ENCODE measurements at regions not wholly inside any gene's neighbourhood (a gene's known extent, or its start where the extent isn't known, plus 50 kb on each side); places are given as distances from the start of the nearest gene placed in this dataset.

DNA sequence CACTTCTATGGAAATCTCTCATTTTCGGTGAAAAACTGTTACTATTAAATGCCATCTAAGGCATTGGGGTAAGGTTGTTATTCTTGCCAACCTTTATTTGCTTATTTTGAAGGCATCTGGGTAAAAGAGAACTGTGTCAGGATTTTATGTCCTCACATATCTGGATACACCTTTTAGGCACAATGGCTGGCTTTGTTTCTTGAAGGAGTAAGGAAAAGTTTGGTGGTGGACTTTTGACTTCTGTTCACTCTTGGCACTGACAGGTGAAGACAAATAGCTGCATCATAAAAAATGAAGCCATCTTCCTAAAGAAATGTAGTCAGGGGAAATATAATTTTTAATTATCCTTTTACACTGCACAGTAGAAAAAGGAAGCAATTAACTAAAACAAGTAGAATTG is 310.0 kb downstream of the CNTN3 start:
- TF ChIP-seq, protein P1, sequence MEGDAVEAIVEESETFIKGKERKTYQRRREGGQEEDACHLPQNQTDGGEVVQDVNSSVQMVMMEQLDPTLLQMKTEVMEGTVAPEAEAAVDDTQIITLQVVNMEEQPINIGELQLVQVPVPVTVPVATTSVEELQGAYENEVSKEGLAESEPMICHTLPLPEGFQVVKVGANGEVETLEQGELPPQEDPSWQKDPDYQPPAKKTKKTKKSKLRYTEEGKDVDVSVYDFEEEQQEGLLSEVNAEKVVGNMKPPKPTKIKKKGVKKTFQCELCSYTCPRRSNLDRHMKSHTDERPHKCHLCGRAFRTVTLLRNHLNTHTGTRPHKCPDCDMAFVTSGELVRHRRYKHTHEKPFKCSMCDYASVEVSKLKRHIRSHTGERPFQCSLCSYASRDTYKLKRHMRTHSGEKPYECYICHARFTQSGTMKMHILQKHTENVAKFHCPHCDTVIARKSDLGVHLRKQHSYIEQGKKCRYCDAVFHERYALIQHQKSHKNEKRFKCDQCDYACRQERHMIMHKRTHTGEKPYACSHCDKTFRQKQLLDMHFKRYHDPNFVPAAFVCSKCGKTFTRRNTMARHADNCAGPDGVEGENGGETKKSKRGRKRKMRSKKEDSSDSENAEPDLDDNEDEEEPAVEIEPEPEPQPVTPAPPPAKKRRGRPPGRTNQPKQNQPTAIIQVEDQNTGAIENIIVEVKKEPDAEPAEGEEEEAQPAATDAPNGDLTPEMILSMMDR (IDR thresholded peaks at IDR 0.05; ENCODE audit: low read depth, low read length), result no peak

DNA sequence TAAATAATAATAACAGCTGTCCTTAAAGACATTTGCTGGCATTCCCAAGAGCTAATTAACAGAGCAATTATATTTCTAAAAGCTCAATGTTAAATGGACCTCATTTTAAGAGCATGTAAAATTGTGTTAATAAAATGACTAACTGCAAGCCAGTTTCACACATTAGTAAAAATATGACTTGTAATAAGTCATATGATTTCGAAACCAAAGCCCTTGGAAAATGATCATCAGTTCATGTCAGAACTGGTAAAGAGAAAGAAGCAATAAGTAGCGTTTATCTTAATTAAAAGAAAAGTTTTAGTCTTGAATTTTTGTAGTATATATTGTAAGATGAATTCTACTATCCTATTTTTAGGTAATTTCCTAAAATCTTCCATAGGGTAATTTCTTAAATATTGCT is 310.7 kb downstream of the CNTN3 start:
- TF ChIP-seq, protein P1 (IDR thresholded peaks at IDR 0.05; ENCODE audit: low read depth, low read length), result no peak

More for the DNA sequence above, 310.0 kb downstream of the CNTN3 start:
- no peak overlapping the region for H3K4me3 ChIP-seq (ENCODE audit: low read depth, low read length)

DNA sequence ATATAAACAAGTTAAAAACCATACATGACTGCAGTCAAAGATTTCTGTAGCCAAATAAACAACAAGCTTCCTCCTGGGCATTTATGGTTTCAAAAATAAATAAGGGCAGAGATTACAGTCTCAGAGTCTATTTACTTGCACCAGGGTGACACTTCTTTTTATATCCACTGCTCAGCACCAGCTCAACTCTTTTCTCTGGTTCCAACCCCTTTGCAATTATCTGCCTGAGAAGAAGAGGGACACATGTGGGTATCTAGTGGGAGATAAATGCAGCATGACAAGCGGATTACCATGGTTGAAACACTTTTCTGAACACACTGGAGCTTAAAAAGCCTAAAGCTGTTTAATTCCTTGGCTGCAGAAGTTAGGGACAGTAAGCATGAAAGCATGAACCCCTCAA is 311.5 kb downstream of the CNTN3 start:
- no peak overlapping the region for H3K4me3 ChIP-seq (ENCODE audit: low read depth, low read length)
- TF ChIP-seq, protein P1 (IDR thresholded peaks at IDR 0.05; ENCODE audit: low read depth, low read length), result no peak

More for the DNA sequence above, 310.7 kb downstream of the CNTN3 start:
- no peak overlapping the region for H3K4me3 ChIP-seq (ENCODE audit: low read depth, low read length)

DNA sequence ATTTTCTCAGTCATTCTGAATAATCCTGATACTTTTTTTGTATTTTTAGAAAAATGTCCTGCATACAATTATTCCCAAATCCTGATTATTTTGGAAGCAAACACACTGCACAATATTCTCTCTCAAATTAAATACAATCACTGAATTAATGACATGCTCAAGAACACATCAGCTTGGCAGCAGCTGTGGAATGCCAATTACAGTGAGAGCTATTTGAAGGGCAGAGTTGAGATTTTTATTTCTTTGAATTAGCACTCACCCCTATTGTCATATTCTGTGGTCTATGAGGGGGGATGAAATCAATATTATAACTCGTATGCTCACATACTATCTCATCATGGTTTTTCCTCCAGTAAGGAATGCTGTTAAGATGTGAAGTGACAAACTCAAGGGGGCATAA is 312.2 kb downstream of the CNTN3 start:
- TF ChIP-seq, protein P1 (IDR thresholded peaks at IDR 0.05; ENCODE audit: low read depth, low read length), result no peak
- H3K4me3 ChIP-seq (ENCODE audit: low read depth, low read length), result no peak overlapping the region

- H3K4me3 ChIP-seq (ENCODE audit: low read depth, low read length), result no peak overlapping the region
- TF ChIP-seq, protein P1 (IDR thresholded peaks at IDR 0.05; ENCODE audit: low read depth, low read length), result no peak
These were observed 313.4 kb downstream of the CNTN3 start for GRCh38 chr3:74301056-74301455.

GRCh38 chr3:74295479-74295878 is 319.0 kb downstream of the CNTN3 start:
- TF ChIP-seq, protein P1 (IDR thresholded peaks at IDR 0.05; ENCODE audit: low read depth, low read length), result no peak
- no peak overlapping the region for H3K4me3 ChIP-seq (ENCODE audit: low read depth, low read length)

DNA sequence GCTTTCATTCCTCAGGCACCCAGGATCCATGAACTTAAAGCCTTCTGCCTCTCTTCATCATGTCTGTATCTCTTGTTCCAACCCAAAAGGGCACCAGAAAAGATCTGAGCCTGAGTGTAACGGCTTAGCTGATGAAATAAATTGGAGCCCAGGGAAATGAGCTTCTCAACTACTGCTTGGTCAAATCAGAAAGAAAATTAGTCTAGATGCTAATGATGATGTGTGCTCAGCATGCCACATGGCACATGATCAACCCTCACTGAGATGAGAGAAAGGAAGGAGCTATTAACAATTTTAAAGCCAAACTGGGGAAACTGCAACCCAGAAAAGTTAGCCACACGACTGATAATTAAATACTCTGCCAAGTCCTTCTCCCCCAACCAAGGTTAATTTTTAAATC is 325.7 kb downstream of the CNTN3 start:
- TF ChIP-seq, protein P1 (IDR thresholded peaks at IDR 0.05; ENCODE audit: low read depth, low read length), result no peak
- no peak overlapping the region for H3K4me3 ChIP-seq (ENCODE audit: low read depth, low read length)

Data from WI38 (cell line).